Liver (tissue), 8 donors: ENCODE measurements at regions not wholly inside any gene's neighbourhood (a gene's known extent, or its start where the extent isn't known, plus 50 kb on each side); places are given as distances from the start of the nearest gene placed in this dataset.

ENCODE experiments used
- DNase-seq: peaks from one replicate; pipeline ENCODE4 v3.0.0-alpha.2; 2017; ENCODE audit warnings: low spot score
- H3K27ac ChIP-seq, 2 donors: one replicate each; pipeline ENCODE4 v1.7.0; 2013; ENCODE audit warnings: inconsistent platforms in 2 of 2, low read length in 2 of 2, control low read depth in 1 of 2, low read depth in 1 of 2, mild to moderate bottlenecking in 1 of 2
- H3K27me3 ChIP-seq, 4 donors: one replicate each; pipeline versions ENCODE4 v1.6.1 to v1.7.0; 2013; ENCODE audit warnings: low read length in 3 of 4, inconsistent platforms in 1 of 4, mild to moderate bottlenecking in 1 of 4, moderate library complexity in 1 of 4; ENCODE audit not compliant: control insufficient read depth in 4 of 4, insufficient read depth in 4 of 4
- H3K36me3 ChIP-seq, 4 donors: one replicate each; pipeline versions ENCODE4 v1.6.1 to v1.7.0; 2013; ENCODE audit warnings: low read length in 3 of 4, mild to moderate bottlenecking in 3 of 4, low read depth in 1 of 4, moderate library complexity in 1 of 4; ENCODE audit not compliant: control insufficient read depth in 4 of 4, insufficient read depth in 3 of 4
- H3K4me1 ChIP-seq, 4 donors: one replicate each; pipeline versions ENCODE4 v1.6.1 to v1.7.0; 2013; ENCODE audit warnings: low read length in 3 of 4, mild to moderate bottlenecking in 3 of 4, moderate library complexity in 1 of 4; ENCODE audit not compliant: control insufficient read depth in 4 of 4, insufficient read depth in 4 of 4
- H3K4me3 ChIP-seq, 3 donors: one replicate each; pipeline versions ENCODE4 v1.6.1 to v1.7.0; 2013; ENCODE audit warnings: low read length in 3 of 3, control low read depth in 1 of 3, low read depth in 1 of 3, mild to moderate bottlenecking in 1 of 3
- H3K9ac ChIP-seq, 2 donors: one replicate each; pipeline ENCODE4 v1.7.0; 2013; ENCODE audit warnings: low read length in 2 of 2, mild to moderate bottlenecking in 2 of 2, moderate library complexity in 2 of 2, control low read depth in 1 of 2, low read depth in 1 of 2
- H3K9me3 ChIP-seq, 4 donors: one replicate each; pipeline versions ENCODE4 v1.6.1 to v1.7.0; 2013; ENCODE audit warnings: low read length in 3 of 4; ENCODE audit not compliant: control insufficient read depth in 4 of 4
- ATF3 ChIP-seq: IDR thresholded peaks from 2 replicates; pipeline ENCODE4 v1.6.1; 2016; ENCODE audit warnings: antibody characterized with exemption
- CTCF ChIP-seq: fragments of 150-350 bp; IDR thresholded peaks from 2 replicates; pipeline ENCODE4 v1.5.1; 2017; ENCODE audit warnings: improper control_type of control experiment, low read depth, low read length; ENCODE audit not compliant: missing input control
- EGR1 ChIP-seq, 2 donors: IDR thresholded peaks; 2 replicates each; pipeline ENCODE4 v1.6.1; 2016 to 2018; ENCODE audit warnings: antibody characterized with exemption in 2 of 2, low read depth in 2 of 2
- FOXA1 ChIP-seq: IDR thresholded peaks from 2 replicates; pipeline ENCODE4 v1.6.1; 2016; ENCODE audit warnings: antibody characterized with exemption
- FOXA2 ChIP-seq: IDR thresholded peaks from 2 replicates; pipeline ENCODE4 v1.6.1; 2016; ENCODE audit warnings: antibody characterized with exemption
- GABPA ChIP-seq, 2 donors: IDR thresholded peaks in 1 of 2; conservative IDR thresholded peaks in 1 of 2; 2 replicates each; pipeline ENCODE4 v1.6.1; 2016; ENCODE audit warnings: antibody characterized with exemption in 2 of 2, mild to moderate bottlenecking in 1 of 2, moderate library complexity in 1 of 2
- HNF4A ChIP-seq, 2 donors: conservative IDR thresholded peaks; 2 replicates each; pipeline ENCODE4 v1.6.1; 2016; ENCODE audit warnings: antibody characterized with exemption in 2 of 2, mild to moderate bottlenecking in 2 of 2
- HNF4G ChIP-seq: IDR thresholded peaks from 2 replicates; pipeline ENCODE4 v1.6.1; 2016; ENCODE audit warnings: antibody characterized with exemption
- JUND ChIP-seq, 2 donors: IDR thresholded peaks; 2 replicates each; pipeline ENCODE4 v1.6.1; 2016; ENCODE audit warnings: antibody characterized with exemption in 2 of 2
- MAX ChIP-seq: IDR thresholded peaks from 2 replicates; pipeline ENCODE4 v1.6.1; 2016; ENCODE audit warnings: antibody characterized with exemption
- NR2F2 ChIP-seq: IDR thresholded peaks from 2 replicates; pipeline ENCODE4 v1.6.1; 2016; ENCODE audit warnings: antibody characterized with exemption
- RAD21 ChIP-seq, 2 donors: IDR thresholded peaks; 2 replicates each; pipeline ENCODE4 v1.6.1; 2016; ENCODE audit warnings: antibody characterized with exemption in 2 of 2, mild to moderate bottlenecking in 2 of 2
- REST ChIP-seq: IDR thresholded peaks from 2 replicates; pipeline ENCODE4 v1.6.1; 2016; ENCODE audit warnings: antibody characterized with exemption, mild to moderate bottlenecking
- RXRA ChIP-seq, 2 donors: IDR thresholded peaks; 2 replicates each; pipeline ENCODE4 v1.6.1; 2017 to 2018; ENCODE audit warnings: antibody characterized with exemption in 2 of 2, mild to moderate bottlenecking in 1 of 2
- SP1 ChIP-seq: IDR thresholded peaks from 2 replicates; pipeline ENCODE4 v1.6.1; 2018; ENCODE audit warnings: antibody characterized with exemption, mild to moderate bottlenecking
- TAF1 ChIP-seq: conservative IDR thresholded peaks from 2 replicates; pipeline ENCODE4 v1.6.1; 2016; ENCODE audit warnings: antibody characterized with exemption, mild to moderate bottlenecking
- YY1 ChIP-seq: IDR thresholded peaks from 2 replicates; pipeline ENCODE4 v1.6.1; 2016; ENCODE audit warnings: antibody characterized with exemption, mild to moderate bottlenecking
- ZBTB33 ChIP-seq: IDR thresholded peaks from 2 replicates; pipeline ENCODE4 v1.6.1; 2016; ENCODE audit warnings: antibody characterized with exemption
- WGBS: extraction: QIAGEN DNeasy Blood & Tissue Kit; methylation state at CpG from one replicate; pipeline ENCODE4 v1.1.7; 2013; 5-methylcytosine and 5-hydroxymethylcytosine counted together
- donor health status: healthy.
- donor health status: healthy.
- donor health status: healthy.
- donor health status: healthy.
- donor health status: healthy.

- Histone ChIP-seq H3K4me1 (no peaks in the 10 kb centered on the region), H3K27me3 (no peaks in the 10 kb centered on the region), H3K36me3 (no peaks in the 10 kb centered on the region), H3K27ac (no peak overlapping the region), H3K9ac (no peak overlapping the region), H3K9me3 (no peaks in the 10 kb centered on the region), H3K4me3 (no peak overlapping the region)
- no peak for DNase-seq
- no peak for TF ChIP-seq JUND (IDR thresholded peaks at IDR 0.05)
- TF ChIP-seq FOXA2: no peak
- no peak for TF ChIP-seq CTCF
- TF ChIP-seq SP1: no peak
- TF ChIP-seq TAF1: no peak
- TF ChIP-seq HNF4G: no peak
- TF ChIP-seq HNF4A (conservative IDR thresholded peaks at IDR 0.05): no peak
- no peak for TF ChIP-seq EGR1 (IDR thresholded peaks at IDR 0.05; ENCODE audit: low read depth in 2 of 2)
- no peak for TF ChIP-seq RXRA (IDR thresholded peaks at IDR 0.05)
- no peak for TF ChIP-seq YY1
- no peak for TF ChIP-seq ZBTB33
- WGBS: 81% methylated on average over 2 of the region's 2 CpGs
These were observed 182.8 kb downstream of the UNC5CL start for GRCh38 chr6:40856271-40856670.

GRCh38 chr6:40855168-40855880, 183.7 kb downstream of the UNC5CL start:
- Histone ChIP-seq H3K9ac (no peak overlapping the region), H3K4me3 (no peak overlapping the region), H3K4me1 (no peaks in the 10 kb centered on the region), H3K27me3 (no peaks in the 10 kb centered on the region), H3K9me3 (no peaks in the 10 kb centered on the region), H3K27ac (no peak overlapping the region), H3K36me3 (no peaks in the 10 kb centered on the region)
- 83% methylated on average over 10 of the region's 10 CpGs for WGBS
- DNase-seq: no peak
- no peak for TF ChIP-seq TAF1
- TF ChIP-seq CTCF: no peak
- no peak for TF ChIP-seq NR2F2
- no peak for TF ChIP-seq FOXA1
- no peak for TF ChIP-seq RAD21 (IDR thresholded peaks at IDR 0.05)
- TF ChIP-seq ATF3: no peak
- no peak for TF ChIP-seq ZBTB33
- TF ChIP-seq MAX: no peak
- no peak for TF ChIP-seq GABPA (IDR thresholded peaks at IDR 0.05 in 1 of 2, conservative IDR thresholded peaks at IDR 0.05 in 1 of 2)
- TF ChIP-seq FOXA2: no peak
- no peak for TF ChIP-seq SP1
- TF ChIP-seq HNF4A (conservative IDR thresholded peaks at IDR 0.05): no peak
- no peak for TF ChIP-seq EGR1 (IDR thresholded peaks at IDR 0.05; ENCODE audit: low read depth in 2 of 2)
- no peak for TF ChIP-seq YY1
- no peak for TF ChIP-seq REST
